ENCODE measurements at regions not wholly inside any gene's neighbourhood (a gene's known extent, or its start where the extent isn't known, plus 50 kb on each side); places are given as distances from the start of the nearest gene placed in this dataset.

DNA sequence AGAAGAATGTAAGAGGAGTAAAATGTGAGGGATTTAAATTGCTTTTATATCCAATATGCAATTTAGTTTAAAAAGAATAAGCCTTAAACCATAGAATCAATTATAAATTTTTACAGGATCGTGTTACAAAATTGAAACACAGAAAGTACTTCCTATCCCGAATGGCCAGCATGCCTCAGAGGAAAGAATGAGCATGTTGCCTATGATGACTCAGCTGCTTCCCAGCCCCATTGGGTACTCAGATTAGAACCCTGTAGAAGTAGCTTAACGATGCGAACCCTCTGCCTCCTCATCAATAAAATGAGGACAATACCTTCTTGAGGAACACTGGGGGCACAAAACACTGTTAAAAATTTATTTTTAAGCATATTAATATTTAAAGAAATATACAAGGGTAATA lies 113.4 kb upstream of the CDK1 start:
- no peak for DNase-seq

DNA sequence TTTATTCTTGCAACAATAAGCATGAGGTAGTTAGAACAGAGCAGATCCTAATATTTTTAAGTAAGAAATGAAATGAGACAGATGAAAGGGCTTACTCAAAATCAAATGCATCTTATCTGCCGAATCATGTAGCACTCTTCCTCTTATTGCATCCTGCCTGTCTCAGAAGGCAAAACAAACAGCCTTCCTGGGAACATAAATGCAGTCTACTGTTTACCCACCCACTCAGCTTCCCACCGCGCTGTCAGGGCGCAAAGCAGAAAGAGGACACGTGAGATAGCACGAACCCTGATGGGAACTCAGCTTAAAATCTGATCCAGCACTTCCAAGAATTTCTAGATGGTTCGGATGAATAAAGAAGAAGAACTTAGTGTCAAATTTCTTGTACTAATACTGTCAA lies 114.4 kb upstream of the CDK1 start:
- DNase-seq = no peak

DNA sequence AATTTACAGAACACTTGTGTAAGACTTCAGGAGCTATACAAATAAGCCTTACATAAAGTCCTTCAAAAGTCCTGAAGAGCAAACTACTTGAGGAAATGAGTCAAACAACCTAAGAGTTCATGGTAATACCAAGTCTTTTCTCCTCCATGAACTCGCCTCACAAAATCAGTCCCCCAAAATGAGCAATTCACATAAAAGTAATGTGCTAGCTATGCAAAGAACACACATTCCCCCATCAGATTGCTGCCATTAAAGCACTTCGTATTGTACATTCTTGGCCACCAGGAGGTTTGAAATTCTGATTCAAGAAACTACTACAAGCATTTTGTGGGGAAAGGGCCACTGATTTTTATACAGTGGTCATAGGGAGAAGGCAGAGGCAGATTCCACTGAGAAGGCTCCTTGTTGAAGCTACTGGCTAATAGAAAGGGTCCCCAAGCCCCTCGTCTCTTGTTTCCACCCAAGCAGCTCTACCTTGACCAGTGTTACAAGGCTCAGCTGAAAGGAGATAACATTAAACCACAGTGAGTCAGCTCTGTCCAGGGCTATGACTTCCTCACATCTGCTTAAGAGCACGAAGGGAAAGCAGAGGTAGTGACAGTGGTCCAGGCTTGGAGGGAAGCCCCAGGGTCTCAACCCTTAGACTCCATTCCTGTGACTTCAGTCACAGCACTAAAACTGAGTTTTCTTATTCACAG lies 115.2 kb upstream of the CDK1 start:
- no peak for DNase-seq

DNA sequence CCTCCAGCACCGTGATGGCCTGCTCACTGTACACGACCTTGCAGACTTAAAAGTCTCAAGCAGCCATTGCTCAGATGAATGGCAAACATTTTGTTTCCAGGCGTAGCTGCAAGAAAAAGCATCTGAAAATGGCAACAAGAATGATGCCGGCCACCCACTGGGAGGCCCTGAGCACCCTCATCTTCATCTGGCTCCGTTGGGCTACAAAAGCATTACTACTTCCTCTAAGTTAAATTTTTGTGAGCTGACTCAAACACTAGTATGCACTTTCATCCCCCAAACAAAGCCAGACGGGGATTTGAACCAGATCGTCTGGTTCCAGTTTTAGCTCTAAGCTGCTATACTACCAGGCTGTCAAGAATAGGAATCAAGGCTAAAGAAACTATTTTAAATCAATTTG lies 116.6 kb upstream of the CDK1 start:
- no peak for DNase-seq

DNA sequence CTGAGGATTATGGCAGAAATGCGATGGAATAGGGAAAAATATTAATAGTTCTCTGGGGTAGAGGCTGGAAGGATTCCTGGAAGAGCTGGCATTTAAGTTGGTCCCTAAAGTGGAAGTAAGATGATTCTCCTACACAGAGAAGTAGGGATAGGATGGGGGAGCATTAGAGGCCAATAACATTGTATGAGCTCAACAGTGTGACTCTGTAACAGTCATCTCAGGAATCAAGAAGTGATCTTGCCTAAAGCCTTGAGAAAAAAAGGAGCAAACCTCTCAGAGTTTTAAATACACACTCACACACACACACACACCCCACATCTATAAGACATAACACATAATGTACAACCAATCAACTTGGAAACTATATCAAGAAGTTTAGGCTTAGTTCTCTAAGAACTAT lies 117.7 kb upstream of the CDK1 start:
- no peak for DNase-seq

DNA sequence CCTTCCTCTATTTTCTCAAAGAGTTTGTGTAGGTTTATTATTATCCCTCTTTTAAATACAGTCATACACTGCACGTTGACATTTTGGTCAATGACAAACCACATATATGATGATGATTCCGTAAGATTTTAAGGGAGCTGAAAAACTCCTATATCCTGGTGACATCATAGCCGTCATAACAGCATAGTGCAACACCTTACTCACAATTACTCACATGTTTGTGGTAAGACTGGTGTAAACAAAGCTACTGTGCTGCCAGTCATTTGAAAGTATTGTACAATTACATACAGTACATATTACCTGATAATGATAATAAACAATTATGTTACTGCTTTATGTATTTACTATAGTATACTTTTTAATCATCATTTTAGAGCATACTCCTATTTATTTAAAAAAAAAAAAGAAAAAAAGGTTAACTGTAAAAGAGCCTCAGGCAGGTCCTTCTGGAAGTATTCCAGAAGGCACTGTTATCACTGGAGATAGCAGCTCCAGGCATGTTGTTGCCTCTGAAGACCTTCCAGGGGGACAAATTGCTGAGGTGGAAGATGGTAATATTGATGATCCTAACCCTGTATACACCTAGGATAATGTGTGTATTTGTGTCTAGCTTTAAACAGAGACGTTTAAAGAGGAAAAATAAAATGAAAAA lies 123.3 kb upstream of the CDK1 start:
- DNase-seq = no peak

DNA sequence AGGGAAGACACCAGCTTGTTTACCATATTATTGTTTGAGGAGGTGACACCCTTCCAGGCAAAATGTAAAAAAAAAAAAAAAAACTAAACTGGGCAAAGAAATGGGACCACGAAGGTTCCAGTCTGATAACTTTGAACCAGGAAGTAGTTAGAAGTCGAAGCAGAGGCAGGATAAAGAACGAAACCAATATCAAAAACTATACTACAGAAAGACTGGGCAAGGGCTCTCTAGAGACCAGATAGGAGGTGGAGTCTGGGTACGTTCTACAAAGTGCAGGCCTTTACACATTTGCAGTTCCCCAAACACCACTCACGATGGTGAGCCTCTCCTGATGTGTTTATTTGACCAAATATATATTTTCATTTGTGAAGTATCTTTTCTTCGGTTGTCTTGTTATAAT lies 125.7 kb upstream of the CDK1 start:
- no peak for DNase-seq

DNA sequence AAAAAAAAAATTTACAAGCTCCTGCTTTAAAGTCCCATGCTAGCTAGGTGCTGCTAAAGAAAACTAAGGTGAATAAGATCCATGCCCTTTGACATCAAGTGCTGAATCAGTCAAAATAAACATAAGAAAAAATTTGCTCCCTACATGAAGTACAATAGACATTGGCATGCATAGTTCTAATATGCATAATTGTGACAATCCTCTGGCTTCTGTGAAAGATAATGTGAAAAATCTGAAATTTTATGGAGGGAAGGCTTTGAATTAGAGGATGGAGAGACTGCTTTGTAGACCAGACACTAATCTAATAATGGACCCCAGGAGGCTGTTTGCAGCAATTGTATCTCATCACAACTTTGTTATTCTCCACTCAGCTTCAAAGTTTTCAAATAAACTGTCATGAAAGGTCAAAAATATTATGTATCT lies 127.9 kb upstream of the CDK1 start:
- DNase-seq = no peak

DNA sequence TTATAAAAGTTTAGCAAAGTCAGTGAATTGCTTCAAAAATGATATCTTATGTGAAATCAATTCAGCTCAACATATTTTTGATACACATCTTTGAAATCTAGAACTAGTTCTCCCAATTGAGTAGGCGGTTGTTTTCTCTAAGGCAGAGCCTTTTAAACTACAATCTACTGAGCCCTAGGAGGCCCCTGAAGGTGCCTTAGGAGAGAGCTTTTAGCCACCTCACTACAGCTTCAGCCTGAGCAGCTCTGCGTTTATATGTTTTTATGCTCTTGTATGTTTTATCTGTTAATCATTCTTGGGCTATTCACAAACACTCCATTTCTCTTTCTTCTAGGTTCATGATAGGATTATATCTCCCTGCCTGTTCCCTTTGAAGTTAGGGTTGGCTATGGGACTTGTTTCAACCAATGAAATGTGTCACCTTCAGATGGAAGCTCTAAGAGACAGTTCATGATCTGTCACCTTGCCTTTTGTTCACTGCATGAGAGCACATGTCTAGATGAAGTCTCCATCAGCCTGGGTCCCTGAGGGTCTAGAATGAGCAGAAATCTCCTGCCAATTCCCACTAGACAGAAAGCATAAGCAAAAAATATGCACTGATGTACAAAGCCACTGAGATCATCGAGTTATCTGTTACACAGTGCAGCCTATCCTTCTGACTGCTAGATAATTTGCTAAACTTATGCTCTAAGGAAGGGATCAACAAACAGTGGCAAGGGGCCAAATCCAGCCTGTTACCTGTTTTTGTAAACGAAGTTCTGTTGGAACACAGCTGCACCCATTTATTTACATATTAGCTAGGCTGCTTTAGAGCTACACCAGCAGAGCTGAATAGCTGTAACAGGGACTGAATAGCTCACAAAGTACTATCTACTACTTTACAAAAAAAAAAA lies 128.5 kb upstream of the CDK1 start:
- DNase-seq = no peak

DNA sequence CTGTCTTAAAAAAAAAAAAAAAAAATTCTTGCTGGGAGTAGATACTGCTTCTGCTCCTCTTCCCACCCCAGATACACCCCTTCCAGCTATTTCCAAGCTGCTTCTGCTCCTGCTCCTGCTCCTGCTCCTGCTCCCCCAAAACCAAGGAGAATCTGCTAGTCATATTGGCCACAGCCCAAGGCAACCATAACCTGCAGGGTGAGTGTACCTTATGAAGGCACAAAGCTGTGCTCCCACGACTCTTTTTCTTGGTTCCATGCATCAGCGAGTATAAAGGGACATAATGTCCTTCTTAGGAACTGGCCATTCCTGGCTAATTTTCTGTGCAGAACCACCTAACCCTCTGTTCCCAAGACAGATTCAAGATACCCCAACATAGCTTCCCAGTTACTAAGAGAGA lies 129.5 kb upstream of the CDK1 start:
- DNase-seq = no peak

DNA sequence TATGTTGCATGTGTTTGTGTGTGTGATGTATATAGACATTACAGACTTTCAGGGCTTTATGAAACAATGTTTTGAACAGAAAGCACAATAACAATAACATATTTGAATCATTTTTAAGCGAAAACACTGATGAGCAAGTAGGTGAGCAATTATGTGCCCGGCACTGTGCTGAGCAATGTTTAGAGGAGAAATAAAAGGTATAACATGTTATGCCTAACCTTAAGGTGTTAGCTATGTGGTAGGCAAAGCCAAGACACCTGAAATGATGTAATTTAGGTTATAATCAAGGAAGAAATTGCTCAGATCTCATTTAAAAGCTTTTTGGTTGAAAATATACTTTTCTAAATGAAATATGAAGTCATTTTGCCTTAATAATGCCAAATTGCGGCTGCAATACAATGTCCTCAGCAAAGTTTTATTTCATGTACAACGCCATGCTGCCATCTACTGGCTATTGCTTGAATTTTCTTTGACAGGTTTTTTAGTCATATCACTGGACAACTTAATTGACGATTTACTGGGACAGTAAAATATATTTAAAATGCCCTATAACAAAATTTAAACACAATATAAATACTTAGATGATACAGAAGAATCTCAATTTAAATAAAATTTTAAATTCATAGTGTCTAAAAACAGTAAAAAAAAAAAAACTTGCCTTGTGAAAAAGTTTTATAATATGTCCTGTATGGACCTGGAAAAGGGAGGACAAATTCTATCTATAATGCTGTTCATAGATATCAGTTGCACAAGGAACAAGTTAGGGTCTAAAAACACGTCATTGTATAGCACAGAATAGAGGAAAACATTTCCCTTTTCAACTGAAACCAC lies 131.1 kb upstream of the CDK1 start:
- DNase-seq = no peak

DNA sequence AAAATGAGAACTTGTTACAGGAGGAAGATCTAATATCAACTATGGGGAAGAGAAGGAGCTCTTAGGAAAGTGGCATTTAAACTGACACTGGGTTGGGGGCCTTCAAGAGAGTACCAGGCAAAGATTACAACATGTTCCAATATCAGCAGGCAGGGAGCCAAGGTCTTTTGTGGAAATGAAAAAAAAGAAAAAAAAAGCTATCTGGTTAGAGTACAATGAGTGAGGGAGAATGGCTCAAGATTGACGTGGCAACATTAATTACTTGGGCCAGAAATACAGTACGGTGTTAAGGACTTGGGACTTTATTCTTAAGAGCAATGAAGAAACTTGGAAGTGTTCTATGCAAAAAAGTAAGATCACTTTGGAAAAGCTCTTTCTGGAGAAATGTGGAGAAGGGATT lies 132.3 kb upstream of the CDK1 start:
- DNase-seq = no peak

DNA sequence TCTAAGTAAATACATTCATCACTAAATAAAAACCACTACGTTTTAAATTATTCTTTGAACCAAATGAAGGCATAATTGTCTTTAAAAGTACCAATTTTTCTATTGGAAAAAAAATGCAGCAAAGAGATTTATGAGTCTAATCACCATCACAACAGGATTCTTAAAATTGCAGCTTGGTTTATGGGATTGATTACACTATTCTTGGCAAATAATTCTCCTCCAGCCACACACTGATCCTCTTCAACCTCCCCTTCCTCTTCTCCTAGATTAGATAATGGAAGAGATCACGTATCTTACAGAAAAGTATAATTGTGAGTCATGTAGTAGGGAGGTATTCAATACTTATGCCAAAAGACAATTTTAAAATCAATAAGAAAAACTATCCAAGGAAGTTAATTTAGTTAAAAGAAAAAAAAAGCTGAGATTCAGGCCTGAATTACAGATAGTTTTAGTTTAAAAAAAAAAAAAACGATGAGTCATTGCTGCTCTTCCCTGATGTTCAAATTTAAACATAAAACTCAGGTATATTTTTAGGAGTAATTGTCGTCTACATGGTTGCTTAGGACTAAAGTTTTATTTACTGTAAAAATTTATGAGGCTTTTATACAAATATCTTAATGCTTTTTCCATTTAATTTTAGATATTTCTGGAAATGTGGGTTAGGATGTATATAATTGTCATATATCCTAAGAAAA lies 133.7 kb upstream of the CDK1 start:
- no peak for DNase-seq

DNA sequence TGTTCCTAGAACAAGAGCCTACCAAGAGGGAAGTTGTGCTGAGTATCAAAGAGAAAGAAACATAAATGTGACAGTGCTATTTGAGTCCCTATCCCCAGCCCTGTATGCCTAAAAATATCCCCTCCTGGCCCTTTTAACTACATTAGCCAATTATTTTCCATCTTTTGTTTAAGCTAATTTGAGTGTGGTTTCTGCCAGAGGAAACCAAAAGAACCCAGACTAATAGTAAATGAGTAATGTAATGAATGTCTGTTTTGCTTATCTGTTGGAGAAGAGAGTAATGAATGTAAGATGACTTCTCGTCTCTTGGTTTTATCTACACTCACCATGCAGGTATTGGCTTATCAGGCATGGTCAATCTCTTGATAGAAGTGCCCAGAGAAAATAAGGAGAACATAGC lies 134.4 kb upstream of the CDK1 start:
- DNase-seq = no peak

DNA sequence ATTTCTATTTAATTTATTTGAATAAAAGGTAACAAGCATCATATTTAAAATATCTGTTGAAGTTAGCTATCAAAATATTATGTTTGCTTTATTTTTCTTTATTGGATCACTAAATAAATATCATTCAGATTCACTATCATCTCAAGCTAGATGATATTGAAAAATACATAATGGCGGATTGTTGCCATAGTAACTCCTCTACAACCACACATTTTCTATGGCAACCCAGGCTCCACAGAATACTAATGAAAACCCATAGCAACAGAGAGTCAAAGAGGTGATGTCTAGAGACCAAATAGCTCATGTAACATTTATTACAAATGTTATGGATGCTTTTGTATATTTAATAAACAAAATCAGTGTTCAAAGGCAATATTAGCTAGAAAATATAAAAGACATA lies 148.9 kb upstream of the CDK1 start:
- no peak for DNase-seq

DNA sequence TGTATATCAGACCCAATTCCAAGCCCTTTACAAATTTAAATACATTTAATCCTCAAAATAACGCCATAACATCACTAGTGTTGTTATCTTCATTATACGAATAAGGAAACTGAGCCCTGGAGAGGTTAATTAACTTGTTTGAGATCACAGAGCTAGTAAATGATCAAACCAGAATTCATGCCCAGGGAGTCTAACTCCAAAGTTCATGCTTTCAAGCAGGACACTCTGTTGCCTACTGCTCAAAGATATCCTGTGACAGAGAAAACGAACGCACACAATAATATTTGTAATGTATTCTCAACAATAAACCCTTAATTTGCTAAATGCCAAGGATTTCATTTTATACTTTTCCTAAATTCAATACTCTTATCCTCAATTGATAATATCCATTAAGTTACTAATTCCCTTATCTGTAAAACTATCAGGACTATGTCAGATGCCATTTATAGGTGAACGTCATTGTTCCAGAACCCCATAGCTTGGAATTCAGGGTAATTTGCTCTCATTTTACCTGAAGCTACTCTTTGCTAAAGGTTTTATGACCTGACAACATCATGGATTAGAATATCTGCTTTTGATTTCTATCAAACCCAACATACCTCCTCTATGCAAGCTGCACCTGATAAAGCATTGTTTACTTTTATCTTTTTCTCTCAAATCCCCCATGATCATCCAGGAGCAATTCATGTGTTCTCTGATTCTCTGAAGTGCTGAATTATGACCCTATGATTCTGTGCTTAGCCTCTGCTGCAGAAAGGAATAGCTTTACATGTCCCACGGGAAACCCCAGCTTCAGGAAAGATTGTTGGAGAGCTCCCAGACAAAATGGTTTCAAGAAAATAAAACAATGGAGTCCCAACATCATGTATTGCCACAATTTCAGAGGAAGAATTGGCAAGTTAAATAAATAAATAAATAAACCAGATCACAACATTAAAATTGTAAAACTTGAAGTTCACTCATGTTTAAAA lies 150.2 kb upstream of the CDK1 start:
- DNase-seq = no peak

DNA sequence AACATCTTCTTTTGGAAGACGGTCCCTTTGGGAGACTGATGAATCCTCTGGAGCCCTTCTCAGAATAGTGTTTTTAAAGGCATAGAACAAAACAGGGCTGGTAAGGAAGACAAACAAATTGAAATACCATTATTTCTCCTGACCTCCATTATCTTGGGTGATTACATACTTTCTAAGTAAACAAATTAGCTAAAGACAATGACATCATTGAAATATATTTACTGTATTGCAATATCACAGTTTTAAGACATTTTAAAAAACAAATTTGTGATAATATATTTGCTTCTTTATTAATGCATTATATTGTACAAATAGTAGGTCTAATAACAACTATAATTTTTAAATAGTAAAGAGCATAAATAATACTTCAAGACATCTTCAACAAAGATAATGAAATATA lies 152.2 kb upstream of the CDK1 start:
- no peak for DNase-seq

DNA sequence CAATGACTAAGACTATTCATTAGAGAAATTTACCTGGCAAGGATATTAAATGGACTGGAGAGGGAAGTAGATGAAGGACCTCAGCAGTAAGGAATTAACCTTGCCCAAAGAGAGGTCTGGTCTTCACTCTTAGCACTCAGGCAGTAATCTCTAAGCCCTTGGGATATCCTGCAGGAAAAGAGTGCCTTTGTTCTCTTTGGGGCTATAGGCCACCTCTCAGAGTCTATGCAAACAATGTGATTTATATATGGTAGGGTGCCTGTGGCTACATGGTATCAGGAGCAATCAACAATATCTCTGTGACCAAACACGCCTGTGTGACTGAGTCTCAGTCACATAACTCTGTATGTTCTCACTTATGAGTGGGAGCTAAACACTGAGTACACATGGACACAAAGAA lies 154.7 kb upstream of the CDK1 start:
- no peak for DNase-seq

DNA sequence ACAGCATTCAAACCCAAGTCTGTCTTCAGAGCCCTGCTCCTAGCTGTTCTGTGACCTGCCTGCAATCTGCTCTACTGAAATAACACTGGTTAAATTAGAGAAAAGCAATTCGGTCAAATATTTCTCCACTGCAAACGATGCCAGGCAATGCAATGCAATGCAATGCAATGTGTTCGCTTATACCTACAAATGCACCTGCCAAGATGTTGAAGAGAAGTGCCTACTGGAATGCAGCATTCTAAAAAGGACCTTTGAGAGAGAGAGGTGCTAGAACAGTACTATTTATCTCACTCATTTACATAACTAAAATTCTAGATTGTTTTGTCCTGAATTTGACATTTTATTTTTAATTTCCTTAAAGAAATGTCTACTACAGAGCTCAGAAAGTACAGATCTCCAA lies 157.3 kb upstream of the CDK1 start:
- no peak for DNase-seq

DNA sequence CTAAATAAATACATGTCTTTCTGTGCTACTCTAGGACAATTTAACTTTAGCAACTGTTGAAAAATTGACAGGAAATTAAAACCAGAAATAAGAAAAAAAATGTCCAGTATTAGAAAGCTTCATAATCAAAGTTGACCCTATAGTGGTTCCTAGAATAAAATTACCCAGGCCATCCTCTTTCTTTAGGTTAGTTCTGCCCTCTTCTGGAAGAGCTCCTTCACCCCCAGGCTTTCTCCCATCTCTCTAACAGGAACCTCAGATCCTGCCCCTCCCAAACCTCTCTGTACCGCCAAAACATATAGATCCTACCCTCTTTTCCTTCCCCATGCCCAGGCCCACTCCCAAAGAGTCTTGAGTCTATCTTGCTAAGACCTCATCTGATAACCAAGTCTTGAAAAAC lies 159.4 kb upstream of the CDK1 start:
- no peak for DNase-seq

DNA sequence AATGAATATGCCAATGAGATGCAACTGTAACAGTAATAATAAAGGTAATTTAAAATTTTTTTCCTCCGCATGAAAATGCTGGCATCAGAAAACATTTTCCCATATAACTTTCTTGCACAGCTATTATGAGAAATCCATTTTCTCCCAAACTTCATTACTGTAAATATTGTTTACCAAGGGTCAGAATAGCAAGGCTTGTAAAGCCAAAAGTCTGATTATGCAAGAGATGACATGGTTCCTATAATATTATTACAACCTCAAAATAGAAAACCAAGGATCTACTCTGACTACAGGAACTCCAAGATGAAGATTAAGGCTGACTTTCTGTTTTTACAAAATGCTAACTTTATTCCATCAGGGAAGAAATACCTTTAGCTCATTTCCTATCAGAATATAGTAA lies 162.7 kb upstream of the CDK1 start:
- DNase-seq = no peak

Measured in NCI-H524 treated with DMSO at 0.1 percent for 48 hours (cell line).